Sigmoid colon (tissue), 6 donors: ENCODE measurements at regions not wholly inside any gene's neighbourhood (a gene's known extent, or its start where the extent isn't known, plus 50 kb on each side); places are given as distances from the start of the nearest gene placed in this dataset.
A peak's percentile ranks its signal among the peaks of the same experiment; 100 is the strongest.

Source experiments
- DNase-seq: peaks from one replicate; pipeline ENCODE4 v3.0.0-alpha.2; 2019
- H3K27ac ChIP-seq, 4 donors: fragments of 200-600 bp; sonication (generic); one replicate each; pipeline ENCODE4 v1.5.1; 2016 to 2019; ENCODE audit warnings: mild to moderate bottlenecking in 1 of 4
- H3K27me3 ChIP-seq, 3 donors: fragments of 200-600 bp; sonication (generic); one replicate each; pipeline ENCODE4 v1.5.1; 2019; ENCODE audit warnings: mild to moderate bottlenecking in 1 of 3
- H3K36me3 ChIP-seq, 4 donors: fragments of 200-600 bp; sonication (generic); one replicate each; pipeline ENCODE4 v1.5.1; 2016 to 2019
- H3K4me1 ChIP-seq, 4 donors: fragments of 200-600 bp; sonication (generic); one replicate each; pipeline ENCODE4 v1.5.1; 2017 to 2019
- H3K4me3 ChIP-seq, 4 donors: fragments of 200-600 bp; sonication (generic); one replicate each; pipeline ENCODE4 v1.5.1; 2017 to 2019; ENCODE audit warnings: mild to moderate bottlenecking in 2 of 4, moderate library complexity in 1 of 4
- H3K9me3 ChIP-seq, 4 donors: fragments of 200-600 bp in 3 of 4; sonication (generic) in 3 of 4; one replicate each; pipeline versions ENCODE4 v1.5.1 to v1.6.1; 2013 to 2019
- CTCF ChIP-seq, 4 experiments: fragments of 450-650 bp in 3 of 4; fragments of 200-600 bp in 1 of 4; IDR thresholded peaks; one replicate each; pipeline ENCODE4 v1.5.1; 2016 to 2019; ENCODE audit warnings: antibody characterized with exemption in 4 of 4, mild to moderate bottlenecking in 3 of 4, moderate library complexity in 2 of 4
- EP300 ChIP-seq, 4 donors: sonication (generic); formaldehyde crosslinking; IDR thresholded peaks; one replicate each; pipeline ENCODE4 v1.6.1; 2017; ENCODE audit warnings: antibody characterized with exemption in 4 of 4
- POLR2A ChIP-seq, 2 donors: fragments of 450-650 bp; IDR thresholded peaks; one replicate each; pipeline ENCODE4 v1.6.1; 2016; ENCODE audit warnings: antibody characterized with exemption in 2 of 2, mild to moderate bottlenecking in 2 of 2, moderate library complexity in 2 of 2
- POLR2AphosphoS5 ChIP-seq, 4 donors: sonication (generic); formaldehyde crosslinking; IDR thresholded peaks; one replicate each; pipeline ENCODE4 v1.6.1; 2017; ENCODE audit warnings: antibody characterized with exemption in 4 of 4
- WGBS, 2 donors: extraction: QIAGEN DNeasy Blood & Tissue Kit; methylation state at CpG; one replicate each; pipeline ENCODE4 v1.1.7; 2013; 5-methylcytosine and 5-hydroxymethylcytosine counted together
- intact Hi-C: fragments of 100-400 bp; cut with DNase I; formaldehyde crosslinking; loops from one replicate; pipeline ENCODE4 v1.15.1; 2023
- donor health status: healthy with polysubstance abuse.
- donor health status: healthy.

- H3K27me3 ChIP-seq = no peaks in the 10 kb centered on the region
- WGBS, 2 donors = 68 to 79% methylated on average over 2 of the region's 2 CpGs
- no peak overlapping the region for H3K4me3 ChIP-seq
- H3K9me3 ChIP-seq = no peaks in the 10 kb centered on the region
- no peak overlapping the region for H3K27ac ChIP-seq
- no peak for DNase-seq
- TF ChIP-seq CTCF (IDR thresholded peaks at IDR 0.05) = no peak
- no peak for TF ChIP-seq EP300 (IDR thresholded peaks at IDR 0.05)
- TF ChIP-seq POLR2A (IDR thresholded peaks at IDR 0.05) = no peak
- TF ChIP-seq POLR2AphosphoS5 (IDR thresholded peaks at IDR 0.05) = no peak
- intact Hi-C loops = no loop called here
- no peaks in the 10 kb centered on the region for H3K4me1 ChIP-seq
- H3K36me3 ChIP-seq = no peaks in the 10 kb centered on the region
Measured at GRCh38 chrX:25667681-25668080, 470.5 kb upstream of the MAGEB18 start.

- WGBS, 2 donors = 72 to 79% methylated on average over 3 of the region's 3 CpGs
- intact Hi-C loops = no loop called here
Measured at GRCh38 chrX:25674776-25675175, 463.4 kb upstream of the MAGEB18 start.

GRCh38 chrX:25701876-25702275 is 436.3 kb upstream of the MAGEB18 start:
- H3K4me3 ChIP-seq = no peak overlapping the region
- no peaks in the 10 kb centered on the region for H3K27me3 ChIP-seq
- no peaks in the 10 kb centered on the region for H3K9me3 ChIP-seq
- no peaks in the 10 kb centered on the region for H3K36me3 ChIP-seq
- intact Hi-C loops = no loop called here
- no peaks in the 10 kb centered on the region for H3K4me1 ChIP-seq
- no peak overlapping the region for H3K27ac ChIP-seq
- WGBS, 2 donors = 79 to 86% methylated on average over 1 of the region's 1 CpG
- no peak for TF ChIP-seq CTCF (IDR thresholded peaks at IDR 0.05)
- no peak for TF ChIP-seq EP300 (IDR thresholded peaks at IDR 0.05)
- TF ChIP-seq POLR2AphosphoS5 (IDR thresholded peaks at IDR 0.05) = no peak
- no peak for TF ChIP-seq POLR2A (IDR thresholded peaks at IDR 0.05)
- DNase-seq = no peak

More at GRCh38 chrX:25674776-25675175, 463.4 kb upstream of the MAGEB18 start:
- H3K4me1 ChIP-seq = no peaks in the 10 kb centered on the region
- H3K36me3 ChIP-seq = no peaks in the 10 kb centered on the region
- no peaks in the 10 kb centered on the region for H3K27me3 ChIP-seq
- no peak for TF ChIP-seq CTCF (IDR thresholded peaks at IDR 0.05)
- TF ChIP-seq EP300 (IDR thresholded peaks at IDR 0.05) = no peak
- TF ChIP-seq POLR2AphosphoS5 (IDR thresholded peaks at IDR 0.05) = no peak
- no peak for TF ChIP-seq POLR2A (IDR thresholded peaks at IDR 0.05)
- no peak overlapping the region for H3K27ac ChIP-seq
- no peak for DNase-seq
- H3K9me3 ChIP-seq = no peaks in the 10 kb centered on the region
- H3K4me3 ChIP-seq = no peak overlapping the region

- H3K36me3 ChIP-seq = no peaks in the 10 kb centered on the region
- no peak overlapping the region for H3K4me3 ChIP-seq
- no peak overlapping the region for H3K27ac ChIP-seq
- no peaks in the 10 kb centered on the region for H3K27me3 ChIP-seq
- TF ChIP-seq POLR2A (IDR thresholded peaks at IDR 0.05) (no peak), EP300 (IDR thresholded peaks at IDR 0.05) (no peak), CTCF (IDR thresholded peaks at IDR 0.05) (no peak), POLR2AphosphoS5 (IDR thresholded peaks at IDR 0.05) (peak in 2 of 4 donors; percentile 56 to 79)
- DNase-seq = no peak
- intact Hi-C loops = no loop called here
- no peaks in the 10 kb centered on the region for H3K9me3 ChIP-seq
- H3K4me1 ChIP-seq = no peaks in the 10 kb centered on the region
- 79 to 87% methylated on average over 2 of the region's 2 CpGs for WGBS, 2 donors
Measured at GRCh38 chrX:25717122-25717521, 421.0 kb upstream of the MAGEB18 start.

GRCh38 chrX:25721564-25721963 is 416.6 kb upstream of the MAGEB18 start:
- H3K4me1 ChIP-seq = no peaks in the 10 kb centered on the region
- H3K27ac ChIP-seq = no peak overlapping the region
- no peak for DNase-seq
- H3K9me3 ChIP-seq = no peaks in the 10 kb centered on the region
- no peaks in the 10 kb centered on the region for H3K36me3 ChIP-seq
- WGBS, 2 donors = 7 to 13% methylated on average over 2 of the region's 2 CpGs
- H3K27me3 ChIP-seq = no peaks in the 10 kb centered on the region
- H3K4me3 ChIP-seq = no peak overlapping the region
- no peak for TF ChIP-seq POLR2AphosphoS5 (IDR thresholded peaks at IDR 0.05)
- no peak for TF ChIP-seq CTCF (IDR thresholded peaks at IDR 0.05)
- no peak for TF ChIP-seq EP300 (IDR thresholded peaks at IDR 0.05)
- no peak for TF ChIP-seq POLR2A (IDR thresholded peaks at IDR 0.05)
- intact Hi-C loops = no loop called here
